ENCODE measurements at regions not wholly inside any gene's neighbourhood (a gene's known extent, or its start where the extent isn't known, plus 50 kb on each side); places are given as distances from the start of the nearest gene placed in this dataset.

DNA sequence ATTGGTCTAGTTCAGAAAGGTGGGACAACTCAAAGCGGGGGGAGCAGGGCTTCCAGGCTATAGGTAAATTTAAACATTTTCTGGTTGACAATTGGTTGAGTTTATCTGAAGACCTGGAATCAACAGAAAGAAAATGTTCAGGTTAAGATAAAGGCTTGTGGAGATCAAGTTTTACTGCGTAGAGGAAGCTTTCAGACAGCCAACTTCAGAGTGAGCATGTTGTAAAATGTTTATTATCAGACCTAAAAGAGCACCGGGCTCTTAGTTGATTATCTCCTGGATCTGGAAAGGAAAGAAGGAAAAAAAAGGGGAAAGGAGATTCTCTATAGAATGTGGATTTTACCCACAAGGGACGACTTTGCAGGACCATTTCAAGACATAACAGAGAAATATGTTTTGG lies 227.0 kb upstream of the SH3BP4 start:
- TF ChIP-seq CTCF (IDR thresholded peaks at IDR 0.05; ENCODE audit: low read length) (no peak), EZH2 (IDR thresholded peaks at IDR 0.05; ENCODE audit: borderline replicate concordance, low read length) (no peak)

All from OCI-LY1 (cell line).